ENCODE measurements at regions not wholly inside any gene's neighbourhood (a gene's known extent, or its start where the extent isn't known, plus 50 kb on each side); places are given as distances from the start of the nearest gene placed in this dataset.

DNA sequence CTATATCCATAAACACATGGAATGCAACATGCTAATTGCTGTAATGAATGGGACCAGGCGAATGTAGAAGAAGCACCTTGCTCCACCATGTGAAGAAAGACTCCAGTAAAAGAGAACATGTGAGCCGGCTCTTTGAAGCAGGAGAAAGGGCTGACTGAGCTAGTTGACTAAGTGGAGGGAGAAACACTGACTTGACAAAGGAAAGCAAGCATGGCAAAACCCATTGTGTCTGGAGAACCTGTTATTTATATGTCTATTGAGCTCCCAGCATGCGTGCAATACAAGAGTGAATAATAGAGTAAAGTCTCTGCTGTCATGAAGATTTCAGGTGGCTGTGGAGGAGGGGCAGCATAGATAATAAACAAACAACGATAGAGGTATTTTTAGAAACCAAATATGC lies 559.9 kb downstream of the RAB28 start:
- TF ChIP-seq, protein P1, sequence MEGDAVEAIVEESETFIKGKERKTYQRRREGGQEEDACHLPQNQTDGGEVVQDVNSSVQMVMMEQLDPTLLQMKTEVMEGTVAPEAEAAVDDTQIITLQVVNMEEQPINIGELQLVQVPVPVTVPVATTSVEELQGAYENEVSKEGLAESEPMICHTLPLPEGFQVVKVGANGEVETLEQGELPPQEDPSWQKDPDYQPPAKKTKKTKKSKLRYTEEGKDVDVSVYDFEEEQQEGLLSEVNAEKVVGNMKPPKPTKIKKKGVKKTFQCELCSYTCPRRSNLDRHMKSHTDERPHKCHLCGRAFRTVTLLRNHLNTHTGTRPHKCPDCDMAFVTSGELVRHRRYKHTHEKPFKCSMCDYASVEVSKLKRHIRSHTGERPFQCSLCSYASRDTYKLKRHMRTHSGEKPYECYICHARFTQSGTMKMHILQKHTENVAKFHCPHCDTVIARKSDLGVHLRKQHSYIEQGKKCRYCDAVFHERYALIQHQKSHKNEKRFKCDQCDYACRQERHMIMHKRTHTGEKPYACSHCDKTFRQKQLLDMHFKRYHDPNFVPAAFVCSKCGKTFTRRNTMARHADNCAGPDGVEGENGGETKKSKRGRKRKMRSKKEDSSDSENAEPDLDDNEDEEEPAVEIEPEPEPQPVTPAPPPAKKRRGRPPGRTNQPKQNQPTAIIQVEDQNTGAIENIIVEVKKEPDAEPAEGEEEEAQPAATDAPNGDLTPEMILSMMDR (IDR thresholded peaks at IDR 0.05 in 2 of 3, conservative IDR thresholded peaks at IDR 0.05 in 1 of 3; ENCODE audit: borderline replicate concordance in 1 of 3, insufficient read depth in 1 of 3, low read depth in 2 of 3, low read length in 2 of 3), result no peak
- no peak for TF ChIP-seq YY1 (IDR thresholded peaks at IDR 0.05; ENCODE audit: extremely low read depth, insufficient replicate concordance, low read depth, low read length)
